Heart right ventricle (tissue), 16 donors: ENCODE measurements at regions not wholly inside any gene's neighbourhood (a gene's known extent, or its start where the extent isn't known, plus 50 kb on each side); places are given as distances from the start of the nearest gene placed in this dataset.

Experiments used
- ATAC-seq, 8 donors: fragments of 200-7000 bp; cut with Tn5 transposase; one replicate each; pipeline ENCODE4 v1.9.1; 2020; ENCODE audit warnings: mild to moderate bottlenecking in 8 of 8, moderate library complexity in 8 of 8, moderate number of reproducible peaks in 1 of 8
- DNase-seq, 2 donors: peaks; one replicate each; pipeline ENCODE4 v3.0.0-alpha.2; 2020
- H3K27ac ChIP-seq, 10 donors: fragments of 200-600 bp; sonication (generic) in 2 of 10; one replicate each; pipeline versions ENCODE4 v1.5.0 to v1.8.0; 2020 to 2022; ENCODE audit warnings: mild to moderate bottlenecking in 3 of 10
- H3K27me3 ChIP-seq, 7 donors: fragments of 200-600 bp; one replicate each; pipeline ENCODE4 v1.8.0; 2021 to 2022; ENCODE audit warnings: mild to moderate bottlenecking in 2 of 7
- H3K36me3 ChIP-seq, 9 donors: fragments of 200-600 bp; sonication (generic) in 1 of 9; one replicate each; pipeline versions ENCODE4 v1.5.0 to v1.8.0; 2020 to 2022; ENCODE audit warnings: mild to moderate bottlenecking in 2 of 9
- H3K4me1 ChIP-seq, 9 donors: fragments of 200-600 bp; sonication (generic) in 1 of 9; one replicate each; pipeline versions ENCODE4 v1.5.0 to v1.8.0; 2020 to 2022; ENCODE audit warnings: mild to moderate bottlenecking in 4 of 9
- H3K4me3 ChIP-seq, 10 donors: fragments of 200-600 bp; sonication (generic) in 2 of 10; one replicate each; pipeline versions ENCODE4 v1.5.0 to v1.8.0; 2020 to 2022; ENCODE audit warnings: mild to moderate bottlenecking in 7 of 10, moderate library complexity in 2 of 10
- H3K9me3 ChIP-seq, 11 donors: fragments of 200-600 bp in 10 of 11; sonication (generic) in 2 of 11; one replicate each; pipeline versions ENCODE4 v1.5.0 to v1.8.0; 2013 to 2022; ENCODE audit warnings: mild to moderate bottlenecking in 2 of 11, control low read depth in 1 of 11, moderate library complexity in 1 of 11
- WGBS, 2 donors: extraction: QIAGEN DNeasy Blood & Tissue Kit; methylation state at CpG; one replicate each; pipeline ENCODE4 v1.1.7; 2013; ENCODE audit warnings: inconsistent platforms in 1 of 2; 5-methylcytosine and 5-hydroxymethylcytosine counted together
- intact Hi-C, 10 donors: fragments of 100-400 bp; cut with DNase I; formaldehyde crosslinking; loops; one replicate each; pipeline versions ENCODE4 v1.11.1 to v1.14.2; 2022
- TF ChIP-seq, protein P1 (sequence below), 9 donors: fragments of 200-600 bp; sonication (generic) in 2 of 9; IDR thresholded peaks; one replicate each; pipeline versions ENCODE4 v1.5.0 to v1.8.0; 2021 to 2022; ENCODE audit warnings: antibody characterized with exemption in 9 of 9, mild to moderate bottlenecking in 5 of 9, moderate library complexity in 1 of 9
- donor health status: Arrhythmogenic right ventricular cardiomyopathy.
- donor health status: ischemic (EF 13 %, LVEDD 7.1; RV severe dilation, severe dysfunction).
- donor health status: healthy with polysubstance abuse.
- donor health status: DM: no; HTN: yes; CAD: no.
- donor health status: DM: no; HTN: no; CAD: no.
- donor health status: ischemic (EF 25% LVEDD 6.9; RV normal size, moderate dysfunction).
- donor health status: ischemic (EF 25% LVEDD 5.7; RV mildly dilated, moderate dysfunction).
- donor health status: healthy.
- donor health status: DM: yes; HTN: yes; CAD: no.
- donor health status: Ischemic cardiomyopathy.
- donor health status: ischemic (EF 35%, LVEDD 5.7; RV mildly dilated, moderate dysfunction).
- donor health status: nonischemic (EF 11% LVEDD 7.7; RV severe dilation, severe dysfunction).
- donor health status: DM: yes; HTN: yes; CAD: no.
- donor health status: PGD.
- donor health status: ischemic (EF 29% LVEDD 5.4; RV normal size, mild dysfunction).
- donor health status: nonischemic (EF 23%, LVEDD 6.1; RV moderate dilation, normal function).

DNA sequence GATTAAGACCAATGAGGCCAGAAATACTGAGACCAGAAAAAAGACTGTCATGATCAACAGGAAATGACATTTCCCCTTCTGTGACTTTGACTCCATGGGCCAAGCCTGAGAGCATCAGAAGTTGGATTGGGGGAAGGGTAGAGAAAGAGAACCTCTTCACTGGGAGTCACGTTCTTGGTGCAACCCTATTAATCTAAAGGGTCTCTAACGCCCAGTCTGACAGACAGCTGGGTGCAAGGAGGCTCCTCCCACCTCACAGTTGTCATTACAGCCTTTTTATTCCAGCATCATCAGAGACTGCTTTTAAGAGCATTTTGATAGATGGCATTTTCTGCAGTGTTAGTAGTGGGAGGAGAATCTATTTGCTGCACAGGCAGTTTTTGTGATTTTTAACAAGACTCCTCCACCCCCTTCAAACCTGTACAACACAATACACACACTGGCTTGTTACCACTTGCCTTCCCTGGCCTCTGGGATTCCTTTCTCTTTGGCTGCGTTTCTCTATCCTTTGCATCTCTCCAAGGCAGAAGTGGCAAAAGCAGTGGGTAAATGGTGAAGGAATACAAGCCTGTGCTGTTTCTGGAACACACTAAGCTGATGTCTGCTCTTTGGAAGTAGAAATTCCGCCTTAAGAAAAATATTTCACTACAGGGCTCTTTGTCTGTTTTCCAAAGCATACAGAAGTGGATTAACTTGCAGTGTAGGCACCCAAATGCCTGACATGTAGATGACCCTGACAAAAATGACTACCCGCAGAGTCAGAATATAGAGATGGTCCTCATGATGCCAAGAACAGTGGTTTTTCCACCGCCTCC lies 310.4 kb upstream of the ZNF608 start:
- Histone ChIP-seq H3K27ac (no peak overlapping the region), H3K27me3 (no peaks in the 10 kb centered on the region), H3K36me3 (no peaks in the 10 kb centered on the region), H3K4me3 (no peak overlapping the region), H3K9me3 (no peaks in the 10 kb centered on the region), H3K4me1 (peaks cover 0 to 18% (median 11%) of the 10 kb centered on the region in 9 donors)
- DNase-seq: no peak
- TF ChIP-seq, protein P1, sequence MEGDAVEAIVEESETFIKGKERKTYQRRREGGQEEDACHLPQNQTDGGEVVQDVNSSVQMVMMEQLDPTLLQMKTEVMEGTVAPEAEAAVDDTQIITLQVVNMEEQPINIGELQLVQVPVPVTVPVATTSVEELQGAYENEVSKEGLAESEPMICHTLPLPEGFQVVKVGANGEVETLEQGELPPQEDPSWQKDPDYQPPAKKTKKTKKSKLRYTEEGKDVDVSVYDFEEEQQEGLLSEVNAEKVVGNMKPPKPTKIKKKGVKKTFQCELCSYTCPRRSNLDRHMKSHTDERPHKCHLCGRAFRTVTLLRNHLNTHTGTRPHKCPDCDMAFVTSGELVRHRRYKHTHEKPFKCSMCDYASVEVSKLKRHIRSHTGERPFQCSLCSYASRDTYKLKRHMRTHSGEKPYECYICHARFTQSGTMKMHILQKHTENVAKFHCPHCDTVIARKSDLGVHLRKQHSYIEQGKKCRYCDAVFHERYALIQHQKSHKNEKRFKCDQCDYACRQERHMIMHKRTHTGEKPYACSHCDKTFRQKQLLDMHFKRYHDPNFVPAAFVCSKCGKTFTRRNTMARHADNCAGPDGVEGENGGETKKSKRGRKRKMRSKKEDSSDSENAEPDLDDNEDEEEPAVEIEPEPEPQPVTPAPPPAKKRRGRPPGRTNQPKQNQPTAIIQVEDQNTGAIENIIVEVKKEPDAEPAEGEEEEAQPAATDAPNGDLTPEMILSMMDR (IDR thresholded peaks at IDR 0.05): no peak
- 86 to 90% methylated on average over 6 of the region's 6 CpGs for WGBS, 2 donors
- ATAC-seq: peak in 1 of 8 donors; percentile 42
- intact Hi-C loops: no loop called here

DNA sequence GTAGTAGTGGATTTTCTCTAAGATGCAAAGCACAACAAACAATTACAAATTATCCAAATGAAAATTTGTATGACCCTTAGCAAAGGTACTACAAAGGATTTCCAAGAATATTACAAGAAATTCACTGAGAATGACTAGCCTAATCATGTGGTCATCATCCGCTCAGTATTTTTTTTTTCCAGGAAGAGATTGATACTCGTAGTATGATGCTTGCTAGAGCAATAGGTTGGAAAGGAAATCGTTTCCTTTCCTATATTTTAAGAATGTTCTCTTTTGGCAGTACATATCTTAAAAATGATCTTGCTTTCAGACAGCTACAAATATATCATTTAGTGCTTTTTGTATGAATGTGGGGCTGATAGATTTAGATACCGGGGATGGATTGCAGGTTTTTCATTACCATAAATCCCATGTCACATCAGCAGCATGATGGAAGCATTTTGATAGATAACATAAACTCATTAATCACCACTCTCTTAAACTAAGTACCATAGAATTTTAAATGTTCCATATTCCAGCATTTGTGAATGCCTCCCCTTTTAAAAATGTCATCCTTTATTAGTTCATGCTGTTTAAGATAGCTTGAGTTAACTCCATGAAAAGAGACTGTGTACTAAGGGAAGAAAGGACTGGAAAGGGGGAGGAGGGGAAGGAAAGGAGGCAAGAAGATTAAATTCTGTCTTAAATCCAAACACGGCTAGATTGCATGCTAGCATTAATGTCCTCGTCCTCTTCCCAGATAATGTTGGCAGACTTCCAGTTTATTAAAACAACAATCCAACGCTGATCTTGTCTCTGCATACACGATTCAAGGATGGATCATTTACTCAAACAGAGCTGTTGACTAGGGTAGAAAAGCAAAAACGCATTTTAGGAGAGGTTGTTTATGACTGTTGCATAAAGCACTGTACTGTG lies 311.7 kb upstream of the ZNF608 start:
- Histone ChIP-seq H3K36me3 (no peaks in the 10 kb centered on the region), H3K4me3 (no peak overlapping the region), H3K4me1 (peaks cover 0 to 18% (median 11%) of the 10 kb centered on the region in 9 donors), H3K27ac (no peak overlapping the region), H3K27me3 (peaks cover 0 to under 1% (median 0%) of the 10 kb centered on the region in 7 donors), H3K9me3 (no peaks in the 10 kb centered on the region)
- TF ChIP-seq, protein P1 (IDR thresholded peaks at IDR 0.05): no peak
- DNase-seq (no peak), ATAC-seq (peak in 4 of 8 donors; percentile 18 to 63 (median 38))
- WGBS, 2 donors: 35 to 40% methylated on average over 9 of the region's 9 CpGs
- intact Hi-C loops: no loop called here

DNA sequence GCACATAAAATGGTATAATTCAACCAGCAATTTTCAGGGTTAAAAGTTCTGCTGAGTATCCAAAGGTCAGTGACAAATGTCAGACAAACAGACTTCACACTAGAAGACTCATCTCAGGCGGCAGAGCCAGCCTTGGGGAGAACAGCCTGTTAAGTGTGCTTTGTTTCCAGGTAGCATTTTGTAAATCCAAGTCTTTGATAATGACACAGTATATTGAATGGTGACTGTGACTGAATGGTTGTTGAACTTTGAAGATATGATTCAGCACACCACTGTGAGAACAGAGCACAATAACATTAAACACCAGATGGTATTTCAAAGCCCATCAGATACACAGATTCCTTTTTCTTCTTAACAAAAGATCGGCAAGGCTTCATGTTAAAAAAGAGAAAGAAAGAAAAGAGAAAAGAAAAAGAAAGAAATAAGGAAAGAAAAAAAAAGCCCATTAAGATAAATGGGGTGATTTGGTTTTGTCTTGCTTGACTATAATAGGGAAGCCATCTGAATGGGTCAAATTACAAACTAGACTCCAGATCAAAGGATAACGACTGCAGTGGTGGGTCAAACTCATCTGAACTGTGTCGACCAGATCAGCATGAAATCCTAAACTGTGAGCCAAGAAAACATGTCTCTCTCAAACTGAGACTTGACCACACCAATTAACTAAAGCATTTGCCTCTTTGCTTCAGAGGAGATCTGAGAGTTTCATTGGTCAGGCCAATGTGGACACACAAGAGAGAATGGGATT lies 313.0 kb upstream of the ZNF608 start:
- TF ChIP-seq, protein P1 (IDR thresholded peaks at IDR 0.05): no peak
- DNase-seq (no peak), ATAC-seq (no peak)
- no peak overlapping the region for H3K27ac ChIP-seq
- peaks cover 0 to 18% (median 11%) of the 10 kb centered on the region in 9 donors for H3K4me1 ChIP-seq
- intact Hi-C loops: no loop called here
- H3K36me3 ChIP-seq: no peaks in the 10 kb centered on the region
- no peak overlapping the region for H3K4me3 ChIP-seq
- WGBS, 2 donors: 63 to 76% methylated on average over 4 of the region's 4 CpGs
- peaks cover 0 to 5% (median 0%) of the 10 kb centered on the region in 7 donors for H3K27me3 ChIP-seq
- H3K9me3 ChIP-seq: no peaks in the 10 kb centered on the region

DNA sequence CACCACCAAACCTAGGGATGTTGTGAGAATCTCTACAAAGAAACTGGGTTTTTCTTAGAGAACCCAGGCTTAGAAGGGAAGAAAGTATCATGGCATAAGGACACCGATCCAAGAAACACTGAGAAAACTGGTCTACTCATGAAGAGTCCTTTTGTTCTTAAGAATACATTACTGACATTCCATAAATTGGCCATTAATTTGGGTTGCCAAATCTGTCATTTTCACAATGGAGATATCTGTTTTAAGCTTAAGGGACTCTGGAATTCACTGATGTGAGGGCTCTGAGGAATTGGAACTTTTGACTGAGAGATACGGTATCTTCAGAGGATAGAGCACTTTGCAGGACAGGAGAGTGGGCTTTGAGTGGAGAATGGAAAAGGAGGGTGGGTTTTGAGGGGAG lies 315.3 kb upstream of the ZNF608 start:
- H3K4me3 ChIP-seq: no peak overlapping the region
- no peak for ATAC-seq
- 92 to 97% methylated on average over 2 of the region's 2 CpGs for WGBS, 2 donors

More for the DNA sequence above, 315.3 kb upstream of the ZNF608 start:
- no peaks in the 10 kb centered on the region for H3K36me3 ChIP-seq
- peaks cover 0 to 5% (median 0%) of the 10 kb centered on the region in 7 donors for H3K27me3 ChIP-seq
- no peak overlapping the region for H3K27ac ChIP-seq
- intact Hi-C loops: no loop called here
- no peaks in the 10 kb centered on the region for H3K9me3 ChIP-seq
- no peak for DNase-seq
- H3K4me1 ChIP-seq: peaks cover 0 to 20% (median 12%) of the 10 kb centered on the region in 9 donors
- TF ChIP-seq, protein P1 (IDR thresholded peaks at IDR 0.05): no peak
